Left lung (tissue), 4 donors: ENCODE measurements at regions not wholly inside any gene's neighbourhood (a gene's known extent, or its start where the extent isn't known, plus 50 kb on each side); places are given as distances from the start of the nearest gene placed in this dataset.
"Not testable (repeated sequence)": the region's sequence is repeated elsewhere in the genome, so short reads cannot be mapped to it uniquely, and the experiment has no call there.

Source experiments
- ATAC-seq: fragments of 200-7000 bp; cut with Tn5 transposase; one replicate; pipeline ENCODE4 v1.9.1; 2020; ENCODE audit warnings: moderate library complexity
- DNase-seq, 4 donors: peaks; one replicate each; pipeline ENCODE4 v3.0.0-alpha.2; 2013 to 2020
- H3K27ac ChIP-seq, 2 donors: fragments of 200-600 bp; sonication (generic) in 1 of 2; one replicate each; pipeline versions ENCODE4 v1.5.0 to v1.8.0; 2020 to 2021
- H3K27me3 ChIP-seq, 2 donors: fragments of 200-600 bp; sonication (generic) in 1 of 2; one replicate each; pipeline versions ENCODE4 v1.5.0 to v1.8.0; 2020 to 2021
- H3K36me3 ChIP-seq, 2 donors: fragments of 200-600 bp; sonication (generic) in 1 of 2; one replicate each; pipeline versions ENCODE4 v1.5.0 to v1.8.0; 2020 to 2021
- H3K4me1 ChIP-seq, 2 donors: fragments of 200-600 bp; one replicate each; pipeline ENCODE4 v1.8.0; 2021
- H3K4me3 ChIP-seq, 2 donors: fragments of 200-600 bp; sonication (generic) in 1 of 2; one replicate each; pipeline versions ENCODE4 v1.5.0 to v1.8.0; 2020 to 2021; ENCODE audit warnings: mild to moderate bottlenecking in 1 of 2
- H3K9me3 ChIP-seq, 2 donors: fragments of 200-600 bp; sonication (generic) in 1 of 2; one replicate each; pipeline versions ENCODE4 v1.5.0 to v1.8.0; 2020 to 2021
- intact Hi-C, 2 donors: fragments of 100-400 bp; cut with DNase I; formaldehyde crosslinking; loops; one replicate each; pipeline versions ENCODE4 v1.11.2 to v1.14.2; 2022
- TF ChIP-seq, protein P1 (sequence below), 2 donors: fragments of 200-600 bp; sonication (generic) in 1 of 2; IDR thresholded peaks; one replicate each; pipeline versions ENCODE4 v1.5.0 to v1.8.0; 2021; ENCODE audit warnings: antibody characterized with exemption in 2 of 2
- donor health status: DM: no; HTN: yes; CAD: no.
- donor health status: DM: no; HTN: no; CAD: no.

DNA sequence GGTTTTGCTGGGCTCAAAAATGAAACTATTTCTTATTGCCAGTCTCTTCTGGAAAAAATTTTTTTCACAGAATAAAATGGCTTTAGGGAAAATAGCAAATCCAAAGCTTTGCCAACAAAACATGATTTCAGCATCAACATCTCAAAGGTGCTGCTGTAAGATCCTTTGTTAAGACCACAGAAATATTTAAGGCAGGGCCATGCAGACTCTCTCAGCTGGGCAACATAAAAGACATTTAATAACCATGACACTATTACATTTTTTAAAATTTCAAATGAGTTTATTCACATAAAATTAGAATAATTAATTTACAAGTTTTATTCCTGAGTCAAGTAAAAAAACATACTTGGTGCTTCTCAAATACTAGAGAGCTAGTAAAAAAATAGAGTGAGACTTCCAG, 527.1 kb upstream of the DPPA4 start:
- ATAC-seq (no peak), DNase-seq (no peak)
- Histone ChIP-seq H3K27me3 (no peaks in the 10 kb centered on the region), H3K36me3 (no peaks in the 10 kb centered on the region), H3K4me3 (no peak overlapping the region), H3K9me3 (peaks cover 0 to 3% of the 10 kb centered on the region in 2 donors), H3K4me1 (no peaks in the 10 kb centered on the region), H3K27ac (no peak overlapping the region)
- intact Hi-C loops, result no loop called here
- TF ChIP-seq, protein P1, sequence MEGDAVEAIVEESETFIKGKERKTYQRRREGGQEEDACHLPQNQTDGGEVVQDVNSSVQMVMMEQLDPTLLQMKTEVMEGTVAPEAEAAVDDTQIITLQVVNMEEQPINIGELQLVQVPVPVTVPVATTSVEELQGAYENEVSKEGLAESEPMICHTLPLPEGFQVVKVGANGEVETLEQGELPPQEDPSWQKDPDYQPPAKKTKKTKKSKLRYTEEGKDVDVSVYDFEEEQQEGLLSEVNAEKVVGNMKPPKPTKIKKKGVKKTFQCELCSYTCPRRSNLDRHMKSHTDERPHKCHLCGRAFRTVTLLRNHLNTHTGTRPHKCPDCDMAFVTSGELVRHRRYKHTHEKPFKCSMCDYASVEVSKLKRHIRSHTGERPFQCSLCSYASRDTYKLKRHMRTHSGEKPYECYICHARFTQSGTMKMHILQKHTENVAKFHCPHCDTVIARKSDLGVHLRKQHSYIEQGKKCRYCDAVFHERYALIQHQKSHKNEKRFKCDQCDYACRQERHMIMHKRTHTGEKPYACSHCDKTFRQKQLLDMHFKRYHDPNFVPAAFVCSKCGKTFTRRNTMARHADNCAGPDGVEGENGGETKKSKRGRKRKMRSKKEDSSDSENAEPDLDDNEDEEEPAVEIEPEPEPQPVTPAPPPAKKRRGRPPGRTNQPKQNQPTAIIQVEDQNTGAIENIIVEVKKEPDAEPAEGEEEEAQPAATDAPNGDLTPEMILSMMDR (IDR thresholded peaks at IDR 0.05), result no peak

DNA sequence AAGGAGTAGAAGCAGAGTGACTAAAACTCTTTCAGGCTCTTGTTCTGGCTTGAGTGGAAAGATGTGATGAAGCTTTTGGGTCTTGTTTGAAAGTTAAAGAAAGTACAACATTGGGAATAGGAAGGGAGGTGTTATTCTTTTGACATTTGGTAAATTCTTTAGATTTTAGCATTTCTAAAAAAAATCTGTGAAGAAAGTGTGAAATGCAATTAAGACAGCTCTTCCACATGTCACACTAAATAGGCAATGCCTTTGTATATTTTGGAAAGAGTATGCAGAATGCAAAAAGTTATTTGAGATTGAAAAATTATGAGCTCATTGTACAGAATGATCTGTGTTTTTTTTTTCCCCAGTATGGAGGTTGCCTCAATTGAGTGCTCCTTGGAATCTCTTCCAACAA, 532.2 kb upstream of the DPPA4 start:
- TF ChIP-seq, protein P1 (IDR thresholded peaks at IDR 0.05), result no peak
- ATAC-seq (no peak), DNase-seq (no peak)
- Histone ChIP-seq H3K4me3 (no peak overlapping the region), H3K4me1 (no peaks in the 10 kb centered on the region), H3K9me3 (no peaks in the 10 kb centered on the region), H3K27ac (no peak overlapping the region), H3K36me3 (no peaks in the 10 kb centered on the region), H3K27me3 (no peaks in the 10 kb centered on the region)
- intact Hi-C loops, result no loop called here

DNA sequence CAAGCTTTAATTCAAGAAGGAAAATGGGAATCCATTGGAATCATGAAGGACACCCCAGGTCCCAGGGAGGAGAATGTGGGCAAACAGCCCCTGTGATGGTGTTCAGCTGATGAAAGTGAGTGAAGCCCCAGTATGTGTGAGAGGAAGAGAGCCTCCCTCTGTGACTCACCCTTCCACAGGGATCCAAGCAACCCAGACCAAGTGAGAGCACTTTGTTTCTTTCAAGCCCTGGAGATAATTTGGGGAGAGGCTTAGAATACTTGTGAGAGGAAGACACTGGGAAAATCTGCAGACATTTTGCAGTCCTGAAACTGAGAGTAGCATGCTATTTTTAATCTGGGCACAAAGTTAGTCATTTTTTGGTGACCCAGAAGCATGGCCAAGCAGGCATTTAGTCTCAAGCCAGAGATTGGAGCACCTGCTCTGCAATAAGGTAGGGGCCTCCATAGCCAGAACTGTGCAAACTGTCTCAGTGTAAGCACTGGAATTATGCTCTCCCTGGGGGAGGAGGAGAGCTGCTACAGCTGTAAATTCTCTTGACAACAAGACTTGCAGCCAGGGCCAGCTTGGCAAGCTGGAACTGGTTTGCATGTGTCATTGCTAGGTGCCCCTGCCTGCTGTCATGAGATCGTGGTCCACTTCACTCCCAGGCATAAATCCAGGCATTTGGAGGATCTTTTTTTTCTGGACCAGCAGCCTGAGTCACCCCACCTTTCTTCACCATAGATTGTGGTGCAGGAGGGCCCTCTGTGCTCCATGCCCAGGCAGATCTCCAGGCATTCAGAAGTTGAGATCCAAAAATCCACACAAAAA, 537.8 kb upstream of the DPPA4 start:
- DNase-seq (no peak), ATAC-seq (no peak)
- Histone ChIP-seq H3K4me1 (no peaks in the 10 kb centered on the region), H3K4me3 (no peak overlapping the region), H3K27me3 (no peaks in the 10 kb centered on the region), H3K27ac (no peak overlapping the region), H3K9me3 (peaks cover 0 to 7% of the 10 kb centered on the region in 2 donors), H3K36me3 (no peaks in the 10 kb centered on the region)
- TF ChIP-seq, protein P1 (IDR thresholded peaks at IDR 0.05), result no peak
- intact Hi-C loops, result no loop called here

DNA sequence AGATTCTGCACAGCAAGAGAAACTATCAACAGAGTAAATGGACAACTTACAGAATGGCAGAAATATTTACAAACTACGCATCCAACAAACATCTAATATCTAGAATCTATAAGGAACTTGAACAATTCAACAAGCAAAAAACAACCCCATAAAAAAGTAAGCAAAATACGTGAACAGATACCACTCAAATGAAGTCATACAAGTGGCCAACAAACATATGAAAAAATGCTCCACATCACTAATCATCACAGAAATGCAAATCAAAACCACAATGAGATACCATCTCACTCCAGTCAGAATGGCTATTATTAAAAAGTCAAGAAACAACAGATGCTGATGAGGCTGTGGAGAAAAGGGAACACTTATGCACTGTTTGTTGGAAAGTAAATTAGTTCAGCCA, 540.3 kb upstream of the DPPA4 start:
- H3K4me1 ChIP-seq, H3K4me3 ChIP-seq, H3K27ac ChIP-seq, H3K9me3 ChIP-seq, H3K27me3 ChIP-seq, H3K36me3 ChIP-seq, DNase-seq, intact Hi-C loops, ATAC-seq: not testable (repeated sequence)

DNA sequence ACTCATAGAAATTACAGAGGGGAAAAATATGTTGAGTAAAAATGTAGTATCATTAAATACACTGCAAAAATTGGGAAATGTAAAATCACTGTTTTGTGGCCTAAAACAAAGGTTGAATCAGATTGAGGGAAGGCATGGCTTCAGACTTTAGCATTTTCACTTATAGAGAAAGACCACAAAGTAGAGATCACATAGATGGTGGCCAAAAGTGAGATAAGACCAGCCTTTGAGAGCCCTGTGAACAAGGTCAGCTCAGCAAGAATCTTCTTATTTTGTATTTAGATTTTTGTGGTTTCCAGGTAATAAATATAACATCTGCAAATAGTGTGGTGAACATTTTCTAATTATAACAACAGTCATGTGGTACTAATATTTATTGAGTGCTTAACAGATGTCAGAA, 544.8 kb upstream of the DPPA4 start:
- no peaks in the 10 kb centered on the region for H3K4me1 ChIP-seq
- intact Hi-C loops, result no loop called here
- H3K9me3 ChIP-seq, result no peaks in the 10 kb centered on the region
- H3K36me3 ChIP-seq, result no peaks in the 10 kb centered on the region
- no peaks in the 10 kb centered on the region for H3K27me3 ChIP-seq
- no peak for ATAC-seq
- TF ChIP-seq, protein P1 (IDR thresholded peaks at IDR 0.05), result no peak
- no peak overlapping the region for H3K27ac ChIP-seq
- no peak for DNase-seq
- H3K4me3 ChIP-seq, result no peak overlapping the region

DNA sequence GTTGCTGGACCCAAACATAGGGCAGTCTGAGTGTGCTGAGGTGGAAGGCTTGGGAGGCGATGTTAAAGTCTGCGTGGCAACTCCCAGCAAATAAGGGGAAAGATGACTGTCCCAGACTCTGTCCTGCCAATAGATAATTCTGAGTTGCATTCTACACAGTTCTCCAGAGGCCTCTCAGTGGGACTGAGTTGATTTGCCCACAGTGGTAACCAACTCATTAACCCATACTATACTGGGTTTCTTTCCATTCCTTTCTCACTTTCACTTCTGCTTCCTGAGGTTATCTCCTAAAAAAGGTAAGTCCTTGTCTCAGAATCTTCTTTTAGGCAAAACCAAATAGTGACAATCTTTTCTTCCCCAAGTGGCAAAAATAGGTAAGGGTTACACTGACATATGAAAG, 549.9 kb upstream of the DPPA4 start:
- ATAC-seq (no peak), DNase-seq (no peak)
- TF ChIP-seq, protein P1 (IDR thresholded peaks at IDR 0.05), result no peak
- H3K4me3 ChIP-seq, result no peak overlapping the region
- H3K27ac ChIP-seq, result no peak overlapping the region
- H3K4me1 ChIP-seq, result no peaks in the 10 kb centered on the region
- no peaks in the 10 kb centered on the region for H3K36me3 ChIP-seq
- H3K9me3 ChIP-seq, result no peaks in the 10 kb centered on the region
- intact Hi-C loops, result no loop called here
- H3K27me3 ChIP-seq, result no peaks in the 10 kb centered on the region
